SK-N-SH treated with all-trans-retinoic acid at 6 μM for 48 hours (cell line): ENCODE measurements at regions not wholly inside any gene's neighbourhood (a gene's known extent, or its start where the extent isn't known, plus 50 kb on each side); places are given as distances from the start of the nearest gene placed in this dataset.

Experiments used
- CSDC2 ChIP-seq: fragments of 250-450 bp; sonication (Bioruptor Pico); IDR thresholded peaks from 2 replicates; pipeline ENCODE4 v1.5.0; 2020; ENCODE audit warnings: mild to moderate bottlenecking, moderate library complexity
- PPARA ChIP-seq: fragments of 250-450 bp; sonication (Bioruptor Pico); IDR thresholded peaks from 2 replicates; pipeline ENCODE4 v1.5.0; 2020; ENCODE audit warnings: mild to moderate bottlenecking, borderline replicate concordance
- ZC3H10 ChIP-seq: fragments of 250-450 bp; sonication (Bioruptor Pico); IDR thresholded peaks from 2 replicates; pipeline ENCODE4 v1.5.1; 2021; ENCODE audit warnings: mild to moderate bottlenecking, moderate library complexity
- ZFP30 ChIP-seq: fragments of 450-650 bp; formaldehyde crosslinking; IDR thresholded peaks from 2 replicates; pipeline ENCODE4 v1.5.0; 2022; ENCODE audit warnings: mild to moderate bottlenecking, moderate library complexity
- TF ChIP-seq, protein P1 (sequence below): fragments of 250-450 bp; sonication (Bioruptor Pico); IDR thresholded peaks from 2 replicates; pipeline ENCODE4 v1.8.0; 2020; ENCODE audit warnings: mild to moderate bottlenecking, moderate library complexity, borderline replicate concordance
- TF ChIP-seq, protein P2 (sequence below): fragments of 250-450 bp; sonication (Bioruptor Pico); IDR thresholded peaks from 2 replicates; pipeline ENCODE4 v1.5.0; 2020; ENCODE audit warnings: mild to moderate bottlenecking, moderate library complexity

DNA sequence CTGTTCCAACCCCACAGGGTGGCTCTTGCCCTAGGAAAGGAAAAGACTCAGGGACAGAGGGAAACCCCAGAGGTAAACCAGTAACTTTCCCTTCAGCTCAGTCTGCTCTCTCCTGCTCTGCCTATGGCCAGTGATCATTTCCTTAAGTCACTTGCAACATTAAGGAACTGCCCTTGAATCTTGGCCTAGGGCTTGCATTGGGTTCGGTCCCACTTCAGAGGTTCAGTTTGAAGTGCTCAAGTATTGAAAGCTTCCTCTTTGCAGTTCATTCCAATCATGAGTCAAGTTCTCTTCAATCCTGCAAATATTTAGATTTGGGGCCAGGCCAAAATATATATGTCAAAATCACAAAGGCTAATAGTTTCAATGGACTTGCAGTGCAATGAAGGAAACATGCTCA, 97.7 kb upstream of the IRF2BP2 start:
- no peak for TF ChIP-seq ZFP30 (CRISPR knock-in tag)
- TF ChIP-seq ZC3H10 (CRISPR knock-in tag) = no peak
- TF ChIP-seq, protein P1, sequence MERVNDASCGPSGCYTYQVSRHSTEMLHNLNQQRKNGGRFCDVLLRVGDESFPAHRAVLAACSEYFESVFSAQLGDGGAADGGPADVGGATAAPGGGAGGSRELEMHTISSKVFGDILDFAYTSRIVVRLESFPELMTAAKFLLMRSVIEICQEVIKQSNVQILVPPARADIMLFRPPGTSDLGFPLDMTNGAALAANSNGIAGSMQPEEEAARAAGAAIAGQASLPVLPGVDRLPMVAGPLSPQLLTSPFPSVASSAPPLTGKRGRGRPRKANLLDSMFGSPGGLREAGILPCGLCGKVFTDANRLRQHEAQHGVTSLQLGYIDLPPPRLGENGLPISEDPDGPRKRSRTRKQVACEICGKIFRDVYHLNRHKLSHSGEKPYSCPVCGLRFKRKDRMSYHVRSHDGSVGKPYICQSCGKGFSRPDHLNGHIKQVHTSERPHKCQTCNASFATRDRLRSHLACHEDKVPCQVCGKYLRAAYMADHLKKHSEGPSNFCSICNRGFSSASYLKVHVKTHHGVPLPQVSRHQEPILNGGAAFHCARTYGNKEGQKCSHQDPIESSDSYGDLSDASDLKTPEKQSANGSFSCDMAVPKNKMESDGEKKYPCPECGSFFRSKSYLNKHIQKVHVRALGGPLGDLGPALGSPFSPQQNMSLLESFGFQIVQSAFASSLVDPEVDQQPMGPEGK (CRISPR knock-in tag) = no peak
- TF ChIP-seq CSDC2 = no peak
- no peak for TF ChIP-seq PPARA
- TF ChIP-seq, protein P2, sequence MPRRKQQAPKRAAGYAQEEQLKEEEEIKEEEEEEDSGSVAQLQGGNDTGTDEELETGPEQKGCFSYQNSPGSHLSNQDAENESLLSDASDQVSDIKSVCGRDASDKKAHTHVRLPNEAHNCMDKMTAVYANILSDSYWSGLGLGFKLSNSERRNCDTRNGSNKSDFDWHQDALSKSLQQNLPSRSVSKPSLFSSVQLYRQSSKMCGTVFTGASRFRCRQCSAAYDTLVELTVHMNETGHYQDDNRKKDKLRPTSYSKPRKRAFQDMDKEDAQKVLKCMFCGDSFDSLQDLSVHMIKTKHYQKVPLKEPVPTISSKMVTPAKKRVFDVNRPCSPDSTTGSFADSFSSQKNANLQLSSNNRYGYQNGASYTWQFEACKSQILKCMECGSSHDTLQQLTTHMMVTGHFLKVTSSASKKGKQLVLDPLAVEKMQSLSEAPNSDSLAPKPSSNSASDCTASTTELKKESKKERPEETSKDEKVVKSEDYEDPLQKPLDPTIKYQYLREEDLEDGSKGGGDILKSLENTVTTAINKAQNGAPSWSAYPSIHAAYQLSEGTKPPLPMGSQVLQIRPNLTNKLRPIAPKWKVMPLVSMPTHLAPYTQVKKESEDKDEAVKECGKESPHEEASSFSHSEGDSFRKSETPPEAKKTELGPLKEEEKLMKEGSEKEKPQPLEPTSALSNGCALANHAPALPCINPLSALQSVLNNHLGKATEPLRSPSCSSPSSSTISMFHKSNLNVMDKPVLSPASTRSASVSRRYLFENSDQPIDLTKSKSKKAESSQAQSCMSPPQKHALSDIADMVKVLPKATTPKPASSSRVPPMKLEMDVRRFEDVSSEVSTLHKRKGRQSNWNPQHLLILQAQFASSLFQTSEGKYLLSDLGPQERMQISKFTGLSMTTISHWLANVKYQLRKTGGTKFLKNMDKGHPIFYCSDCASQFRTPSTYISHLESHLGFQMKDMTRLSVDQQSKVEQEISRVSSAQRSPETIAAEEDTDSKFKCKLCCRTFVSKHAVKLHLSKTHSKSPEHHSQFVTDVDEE (CRISPR knock-in tag) = no peak
